Adrenal gland (tissue), 9 donors: ENCODE measurements at regions not wholly inside any gene's neighbourhood (a gene's known extent, or its start where the extent isn't known, plus 50 kb on each side); places are given as distances from the start of the nearest gene placed in this dataset.

Source experiments
- DNase-seq, 7 donors: peaks; one replicate each; pipeline ENCODE4 v3.0.0-alpha.2; 2019 to 2020
- H3K27ac ChIP-seq, 5 donors: fragments of 200-600 bp; sonication (generic) in 4 of 5; 1 replicate in 3 of 5; 2 replicates in 2 of 5; pipeline versions ENCODE4 v1.5.1 to v1.8.0; 2016 to 2020; ENCODE audit warnings: mild to moderate bottlenecking in 1 of 5
- H3K27me3 ChIP-seq: fragments of 200-600 bp; 2 replicates; pipeline ENCODE4 v1.8.0; 2021
- H3K36me3 ChIP-seq, 2 donors: fragments of 200-600 bp; replicated peaks in 1 of 2; 1 replicate in 1 of 2; 2 replicates in 1 of 2; pipeline versions ENCODE4 v1.5.1 to v1.8.0; 2018 to 2022
- H3K4me1 ChIP-seq, 2 donors: fragments of 200-600 bp; replicated peaks in 1 of 2; 1 replicate in 1 of 2; 2 replicates in 1 of 2; pipeline versions ENCODE4 v1.5.1 to v1.8.0; 2018 to 2021
- H3K4me3 ChIP-seq, 4 donors: fragments of 200-600 bp; sonication (generic) in 3 of 4; one replicate each; pipeline ENCODE4 v1.5.1; 2016 to 2018
- H3K9me3 ChIP-seq, 3 donors: fragments of 200-600 bp; sonication (generic) in 1 of 3; replicated peaks in 1 of 3; 1 replicate in 2 of 3; 2 replicates in 1 of 3; pipeline versions ENCODE4 v1.5.1 to v1.8.0; 2016 to 2021
- POLR2A ChIP-seq, 2 donors: fragments of 450-650 bp; IDR thresholded peaks; one replicate each; pipeline ENCODE4 v1.6.1; 2017; ENCODE audit warnings: antibody characterized with exemption in 2 of 2, mild to moderate bottlenecking in 2 of 2, moderate library complexity in 1 of 2
- WGBS, 4 donors: extraction: QIAGEN DNeasy Blood & Tissue Kit in 2 of 4; methylation state at CpG; one replicate each; pipeline versions ENCODE4 v1.1.5 to v1.1.7; 2013 to 2017; 5-methylcytosine and 5-hydroxymethylcytosine counted together
- intact Hi-C, 2 donors: fragments of 100-400 bp; cut with DNase I; formaldehyde crosslinking; loops; one replicate each; pipeline versions ENCODE4 v1.14.1 to v1.15.0; 2022 to 2023
- TF ChIP-seq, protein P1 (sequence below), 6 experiments: fragments of 450-650 bp in 4 of 6; fragments of 200-600 bp in 2 of 6; sonication (generic) in 1 of 6; IDR thresholded peaks; 1 replicate in 5 of 6; 2 replicates in 1 of 6; pipeline versions ENCODE4 v1.5.1 to v1.8.0; 2016 to 2021; ENCODE audit warnings: antibody characterized with exemption in 6 of 6, mild to moderate bottlenecking in 2 of 6, moderate library complexity in 1 of 6
- donor health status: healthy with polysubstance abuse.
- donor health status: Bipolar disorder and iron deficiency.
- donor health status: DM: yes; HTN: yes; CAD: no.
- donor health status: DM: no; HTN: no; CAD: no.
- donor health status: DM: no; HTN: no; CAD: no.

DNA sequence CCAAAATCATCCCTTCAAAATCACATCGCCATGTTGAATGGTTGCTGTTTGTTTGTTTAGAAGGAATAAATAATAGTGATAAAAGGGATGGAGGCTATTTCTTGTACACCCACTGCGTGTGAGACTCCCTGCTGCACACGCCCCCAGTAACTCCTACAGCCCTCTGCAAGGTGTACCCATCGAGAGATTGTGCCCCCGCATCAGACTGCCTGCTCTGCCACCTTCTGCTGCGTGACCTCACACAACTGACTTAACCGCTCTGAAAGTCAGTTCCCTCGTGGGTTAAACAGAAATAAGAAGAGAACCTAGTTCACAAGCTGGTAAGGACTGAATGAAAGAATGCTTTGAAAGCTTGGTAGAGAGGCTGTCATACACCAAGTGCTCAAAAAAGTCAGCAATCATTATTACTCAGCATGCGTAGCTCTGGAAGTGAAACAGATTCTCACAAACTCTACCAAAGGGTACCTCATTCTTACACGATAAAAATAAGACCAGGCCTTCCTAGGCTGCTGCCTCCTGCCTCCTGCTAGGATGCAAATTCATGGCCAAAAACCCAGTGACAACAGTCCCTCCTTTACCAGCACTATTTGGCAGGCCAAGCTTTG, 147.1 kb downstream of the CPEB2 start:
- Histone ChIP-seq H3K4me3 (no peak overlapping the region), H3K9me3 (no peaks in the 10 kb centered on the region), H3K27ac (peak overlapping the region in 3 of 5 donors; percentile 18 to 57 (median 53)), H3K27me3 (no peaks in the 10 kb centered on the region), H3K4me1 (peaks cover 12 to 29% of the 10 kb centered on the region in 2 donors), H3K36me3 (no peaks in the 10 kb centered on the region)
- intact Hi-C loops: no loop called here
- no peak for DNase-seq
- TF ChIP-seq, protein P1, sequence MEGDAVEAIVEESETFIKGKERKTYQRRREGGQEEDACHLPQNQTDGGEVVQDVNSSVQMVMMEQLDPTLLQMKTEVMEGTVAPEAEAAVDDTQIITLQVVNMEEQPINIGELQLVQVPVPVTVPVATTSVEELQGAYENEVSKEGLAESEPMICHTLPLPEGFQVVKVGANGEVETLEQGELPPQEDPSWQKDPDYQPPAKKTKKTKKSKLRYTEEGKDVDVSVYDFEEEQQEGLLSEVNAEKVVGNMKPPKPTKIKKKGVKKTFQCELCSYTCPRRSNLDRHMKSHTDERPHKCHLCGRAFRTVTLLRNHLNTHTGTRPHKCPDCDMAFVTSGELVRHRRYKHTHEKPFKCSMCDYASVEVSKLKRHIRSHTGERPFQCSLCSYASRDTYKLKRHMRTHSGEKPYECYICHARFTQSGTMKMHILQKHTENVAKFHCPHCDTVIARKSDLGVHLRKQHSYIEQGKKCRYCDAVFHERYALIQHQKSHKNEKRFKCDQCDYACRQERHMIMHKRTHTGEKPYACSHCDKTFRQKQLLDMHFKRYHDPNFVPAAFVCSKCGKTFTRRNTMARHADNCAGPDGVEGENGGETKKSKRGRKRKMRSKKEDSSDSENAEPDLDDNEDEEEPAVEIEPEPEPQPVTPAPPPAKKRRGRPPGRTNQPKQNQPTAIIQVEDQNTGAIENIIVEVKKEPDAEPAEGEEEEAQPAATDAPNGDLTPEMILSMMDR (IDR thresholded peaks at IDR 0.05): no peak
- WGBS, 4 donors: 74 to 84% (median 77%) methylated on average over 9 to 10 of the region's 10 CpGs

DNA sequence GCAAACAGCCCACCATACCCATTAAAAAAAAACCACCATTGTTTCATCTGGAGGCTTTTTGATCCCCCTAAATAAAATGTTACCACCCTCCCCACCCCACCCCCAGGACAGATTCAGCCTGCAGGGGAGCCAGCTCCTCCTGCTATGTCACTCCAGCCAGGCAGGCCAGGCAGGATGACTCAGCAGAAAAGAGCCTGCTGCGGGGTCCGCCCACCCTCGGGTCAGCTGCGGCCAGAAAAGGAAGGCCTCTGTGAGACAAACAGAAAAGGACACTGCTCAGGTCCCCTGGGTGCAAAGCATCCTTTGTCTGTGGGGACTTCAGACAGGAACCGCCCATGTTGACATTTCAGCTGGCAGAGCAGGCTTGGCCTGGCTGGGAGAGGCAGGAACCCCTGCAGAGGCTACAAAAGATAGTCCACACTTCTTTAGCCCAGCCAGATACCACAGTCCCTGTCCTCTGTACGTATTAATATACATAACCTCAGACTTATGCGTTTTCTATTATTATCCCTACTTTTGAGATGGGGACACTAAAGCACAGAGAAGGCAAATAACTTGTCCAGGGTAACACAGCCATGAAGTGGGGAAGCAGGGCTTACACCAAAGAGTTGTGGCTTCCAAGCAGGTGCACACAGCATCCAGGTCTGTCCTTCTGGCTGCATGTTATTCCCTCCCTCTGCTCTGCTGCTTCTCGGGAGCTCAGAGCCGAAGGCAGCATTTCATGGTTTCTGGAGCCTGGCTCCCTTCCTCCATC, 147.7 kb downstream of the CPEB2 start:
- intact Hi-C loops: no loop called here
- Histone ChIP-seq H3K27me3 (no peaks in the 10 kb centered on the region), H3K4me3 (no peak overlapping the region), H3K36me3 (no peaks in the 10 kb centered on the region), H3K27ac (peak overlapping the region in 3 of 5 donors; percentile 18 to 57 (median 53)), H3K9me3 (no peaks in the 10 kb centered on the region), H3K4me1 (peaks cover 12 to 29% of the 10 kb centered on the region in 2 donors)
- DNase-seq: peak; percentile 80 to 95 (median 89)
- 34 to 39% (median 37%) methylated on average over 9 of the region's 9 CpGs for WGBS, 4 donors
- TF ChIP-seq, protein P1 (IDR thresholded peaks at IDR 0.05): peak in 3 of 6 experiments; percentile 12 to 25 (median 19)
- TF ChIP-seq POLR2A (IDR thresholded peaks at IDR 0.05): no peak

DNA sequence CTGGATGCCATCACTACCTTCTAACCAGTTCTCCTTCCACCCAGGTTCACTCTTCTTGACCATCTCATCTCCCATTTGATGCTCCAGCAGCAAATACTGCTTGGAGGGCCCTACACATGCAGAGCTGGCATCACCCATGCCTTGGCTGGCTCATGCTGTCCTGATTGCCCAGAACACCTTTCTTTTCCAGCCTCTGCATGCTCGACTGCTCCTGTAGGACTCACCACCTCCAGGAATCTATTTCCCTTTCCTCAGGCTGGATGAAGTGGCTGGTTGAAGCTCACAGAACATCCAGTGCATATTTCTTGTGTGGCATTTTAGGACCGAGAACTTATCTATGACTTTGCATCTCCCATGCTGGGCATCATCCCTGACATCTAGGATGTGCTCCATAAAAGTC, 148.3 kb downstream of the CPEB2 start:
- no peak for TF ChIP-seq POLR2A (IDR thresholded peaks at IDR 0.05)
- Histone ChIP-seq H3K4me3 (no peak overlapping the region), H3K27ac (no peak overlapping the region), H3K27me3 (no peaks in the 10 kb centered on the region), H3K4me1 (peaks cover 12 to 29% of the 10 kb centered on the region in 2 donors), H3K9me3 (no peaks in the 10 kb centered on the region), H3K36me3 (no peaks in the 10 kb centered on the region)
- 89 to 98% (median 93%) methylated on average over 2 of the region's 2 CpGs for WGBS, 4 donors
- no peak for DNase-seq
- intact Hi-C loops: no loop called here

DNA sequence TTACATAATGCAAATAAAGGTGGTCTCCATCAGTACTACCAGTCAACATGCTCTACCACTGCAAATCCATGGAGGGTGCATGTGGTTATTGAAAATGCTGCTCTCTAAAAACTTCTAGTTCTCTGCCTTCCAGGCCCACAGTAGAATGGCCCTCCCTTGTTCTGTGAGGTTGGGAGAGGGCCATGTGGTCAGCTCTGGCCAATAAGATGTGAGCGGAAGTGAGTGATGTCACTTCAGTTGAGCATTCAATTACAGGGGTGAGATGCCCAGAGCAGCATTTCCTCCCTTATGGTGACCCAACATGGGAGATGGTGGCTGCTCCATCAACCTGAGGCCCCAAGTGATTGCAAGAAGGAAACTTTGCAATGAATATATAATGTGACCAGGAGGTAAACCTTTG, 148.8 kb downstream of the CPEB2 start:
- TF ChIP-seq POLR2A (IDR thresholded peaks at IDR 0.05): no peak
- TF ChIP-seq, protein P1 (IDR thresholded peaks at IDR 0.05): no peak
- no peaks in the 10 kb centered on the region for H3K36me3 ChIP-seq
- H3K9me3 ChIP-seq: no peaks in the 10 kb centered on the region
- no peak overlapping the region for H3K4me3 ChIP-seq
- intact Hi-C loops: no loop called here
- H3K4me1 ChIP-seq: peaks cover 12 to 29% of the 10 kb centered on the region in 2 donors
- no peak for DNase-seq
- H3K27ac ChIP-seq: no peak overlapping the region
- no peaks in the 10 kb centered on the region for H3K27me3 ChIP-seq
- WGBS, 4 donors: 100% methylated on average over 1 of the region's 1 CpG
